ENCODE measurements at regions not wholly inside any gene's neighbourhood (a gene's known extent, or its start where the extent isn't known, plus 50 kb on each side); places are given as distances from the start of the nearest gene placed in this dataset.

GRCh38 chr9:108626743-108627142 lies 229.0 kb downstream of the ACTL7B start:
- no peaks in the 10 kb centered on the region for H3K4me1 ChIP-seq (ENCODE audit: control insufficient read depth in 4 of 4, insufficient read depth in 4 of 4, low read length in 3 of 4)
- no peaks in the 10 kb centered on the region for H3K27me3 ChIP-seq (ENCODE audit: control insufficient read depth in 4 of 4, insufficient read depth in 4 of 4, low read length in 3 of 4)
- H3K9ac ChIP-seq (ENCODE audit: low read depth in 1 of 2, low read length in 2 of 2), result no peak overlapping the region
- DNase-seq (ENCODE audit: low spot score), result no peak
- TF ChIP-seq MAX (IDR thresholded peaks at IDR 0.05) (no peak), GABPA (IDR thresholded peaks at IDR 0.05 in 1 of 2, conservative IDR thresholded peaks at IDR 0.05 in 1 of 2) (no peak), HNF4A (conservative IDR thresholded peaks at IDR 0.05) (no peak), HNF4G (IDR thresholded peaks at IDR 0.05) (no peak), CTCF (IDR thresholded peaks at IDR 0.05; ENCODE audit: low read depth, low read length, missing input control) (no peak), RXRA (IDR thresholded peaks at IDR 0.05) (no peak), REST (IDR thresholded peaks at IDR 0.05) (no peak), JUND (IDR thresholded peaks at IDR 0.05) (no peak), SP1 (IDR thresholded peaks at IDR 0.05) (no peak), FOXA1 (IDR thresholded peaks at IDR 0.05) (no peak), EGR1 (IDR thresholded peaks at IDR 0.05; ENCODE audit: low read depth in 2 of 2) (no peak), YY1 (IDR thresholded peaks at IDR 0.05) (no peak), TAF1 (conservative IDR thresholded peaks at IDR 0.05) (no peak), RAD21 (IDR thresholded peaks at IDR 0.05) (no peak), ATF3 (IDR thresholded peaks at IDR 0.05) (no peak), NR2F2 (IDR thresholded peaks at IDR 0.05) (no peak), ZBTB33 (IDR thresholded peaks at IDR 0.05) (no peak)
- no peaks in the 10 kb centered on the region for H3K36me3 ChIP-seq (ENCODE audit: control insufficient read depth in 4 of 4, insufficient read depth in 3 of 4, low read depth in 1 of 4, low read length in 3 of 4)
- no peaks in the 10 kb centered on the region for H3K9me3 ChIP-seq (ENCODE audit: control insufficient read depth in 4 of 4, low read length in 3 of 4)
- no peak overlapping the region for H3K4me3 ChIP-seq (ENCODE audit: low read depth in 1 of 3, low read length in 3 of 3)
- H3K27ac ChIP-seq (ENCODE audit: low read depth in 1 of 2, low read length in 2 of 2), result no peak overlapping the region
- 95% methylated on average over 19 of the region's 19 CpGs for WGBS
